ENCODE measurements at regions not wholly inside any gene's neighbourhood (a gene's known extent, or its start where the extent isn't known, plus 50 kb on each side); places are given as distances from the start of the nearest gene placed in this dataset.
"Not testable (repeated sequence)": the region's sequence is repeated elsewhere in the genome, so short reads cannot be mapped to it uniquely, and the experiment has no call there.

- TF ChIP-seq CTCF, EP300 (IDR thresholded peaks at IDR 0.05): not testable (repeated sequence)
Observed at GRCh38 chr9:85834591-85834990, 92.8 kb upstream of the AGTPBP1 start.
